Mesendoderm (in vitro differentiated cells): ENCODE measurements at regions not wholly inside any gene's neighbourhood (a gene's known extent, or its start where the extent isn't known, plus 50 kb on each side); places are given as distances from the start of the nearest gene placed in this dataset. TPM values are rescaled to one million over a fixed set of nuclear protein-coding genes. Genes with fewer than 3 reads are reported as not detected.

ENCODE experiments used
- small RNA-seq: library from polyadenylated mRNA; stranded (forward); fragments of <200 nt; extraction: miRNeasy Mini kit (QIAGEN cat#:217004); gene quantifications from one replicate; pipeline ENCODE3, GENCODE V24; 2013; ENCODE audit not compliant: insufficient read depth

Small RNA genes in the stretch of these regions (small RNA-seq; reads per million reads assigned to genes)
- gene RF00019 = not detected
